Muscle of back (tissue), 3 donors: ENCODE measurements at regions not wholly inside any gene's neighbourhood (a gene's known extent, or its start where the extent isn't known, plus 50 kb on each side); places are given as distances from the start of the nearest gene placed in this dataset.

Source experiments
- DNase-seq, 3 donors: peaks; one replicate each; pipeline versions ENCODE4 v3.0.0 to v3.0.0-alpha.2; 2013

DNA sequence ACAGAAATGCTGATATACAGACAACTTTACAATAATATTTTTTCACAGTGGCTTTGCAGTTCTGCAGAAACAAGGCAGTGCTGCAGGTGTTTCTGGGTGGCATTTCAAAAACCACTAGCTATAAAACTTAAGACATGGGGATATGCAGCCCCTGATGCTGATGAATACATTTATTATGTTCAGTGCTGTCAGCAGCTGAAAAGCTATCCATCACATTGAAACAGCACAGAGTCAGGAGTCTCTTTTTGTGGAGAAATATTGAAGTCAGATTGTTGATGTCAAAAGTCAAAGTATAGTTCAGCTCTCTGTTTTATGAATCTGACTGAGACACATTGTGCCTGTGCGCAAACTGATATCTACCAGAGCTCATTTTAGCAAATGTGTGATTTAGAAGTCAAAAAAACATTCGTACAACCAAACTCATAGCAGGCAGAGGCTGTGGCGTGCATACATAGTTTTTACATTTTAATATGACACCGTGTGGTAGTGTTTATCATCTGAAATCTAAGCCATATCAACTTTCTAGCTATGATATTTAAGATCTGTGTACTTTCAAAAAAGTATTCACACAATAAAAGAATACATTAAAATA, 467.6 kb downstream of the PRKD1 start:
- no peak for DNase-seq

DNA sequence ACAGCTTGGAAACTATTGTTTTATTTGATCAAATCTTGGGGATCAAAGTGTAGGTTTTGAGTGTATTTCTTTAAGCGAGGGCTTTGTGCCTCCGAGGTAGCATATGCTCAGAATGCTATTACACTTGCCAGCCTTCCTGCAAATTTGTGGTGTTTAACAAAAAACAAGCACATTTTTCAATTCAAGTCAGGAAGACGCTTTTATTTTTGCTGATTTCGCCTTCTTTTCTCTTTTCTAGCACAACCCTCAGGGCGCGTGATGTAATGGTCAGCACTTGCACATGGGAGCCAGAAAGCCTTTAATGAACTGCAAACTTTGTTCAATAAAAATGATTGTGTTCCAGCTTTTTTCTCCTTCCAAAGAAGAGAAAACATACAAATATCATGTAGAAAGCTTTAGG, 466.5 kb downstream of the PRKD1 start:
- no peak for DNase-seq

DNA sequence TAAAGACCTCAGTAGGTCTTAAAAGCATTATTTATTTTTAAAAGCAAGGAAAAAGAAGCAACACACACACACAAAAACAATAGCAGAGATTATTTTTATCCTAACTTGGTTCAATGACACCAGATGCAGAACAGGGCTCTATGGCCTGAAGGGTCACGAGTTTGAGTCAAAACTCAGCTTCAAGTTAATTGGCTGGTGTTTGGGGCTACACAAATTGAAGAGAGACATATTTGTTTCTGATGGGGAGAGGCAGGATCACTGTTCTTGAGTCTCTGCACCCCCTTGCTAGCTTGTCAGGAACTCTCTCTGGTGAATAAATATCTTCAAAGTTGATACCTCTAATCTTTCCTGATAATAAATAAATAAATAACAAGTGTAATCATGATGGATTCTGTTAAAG, 466.1 kb downstream of the PRKD1 start:
- DNase-seq, result no peak

DNA sequence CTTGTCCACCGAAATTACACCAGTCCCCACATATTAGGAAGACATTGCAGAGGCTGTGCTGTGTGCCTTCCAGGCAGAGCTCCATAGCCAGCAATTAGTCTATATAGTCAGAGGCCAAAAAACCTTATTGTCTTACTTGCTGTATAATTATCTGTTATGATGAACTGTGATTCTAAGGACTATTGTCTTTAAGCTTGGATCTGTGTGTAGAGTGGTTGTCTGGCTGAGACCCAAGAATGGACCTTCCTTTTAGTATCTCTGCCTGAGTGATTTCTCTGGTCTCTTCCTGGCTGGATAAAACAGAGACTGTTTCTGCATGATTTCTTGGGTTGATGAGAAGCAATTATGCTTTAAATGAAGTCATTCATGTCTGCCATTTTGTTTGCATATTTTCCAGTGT, 465.3 kb downstream of the PRKD1 start:
- no peak for DNase-seq

DNA sequence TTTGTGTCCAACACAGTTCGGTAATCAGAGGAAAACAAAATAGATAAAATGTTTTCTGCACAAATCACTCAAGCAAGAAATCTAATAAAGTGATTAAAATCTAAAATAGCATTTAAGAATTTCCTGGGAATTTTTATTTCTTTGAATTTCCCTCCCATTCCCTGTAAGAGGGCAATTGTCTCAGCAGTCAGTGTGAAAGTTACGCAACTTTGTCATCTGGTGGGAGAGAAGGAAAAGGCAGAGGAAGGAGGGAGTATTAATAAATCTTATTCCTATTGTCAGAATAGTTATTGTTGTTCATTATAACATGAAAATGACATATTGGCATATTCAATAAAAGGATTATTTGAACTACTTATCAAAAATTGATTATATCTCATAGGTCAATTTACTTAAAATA, 464.9 kb downstream of the PRKD1 start:
- DNase-seq, result no peak

DNA sequence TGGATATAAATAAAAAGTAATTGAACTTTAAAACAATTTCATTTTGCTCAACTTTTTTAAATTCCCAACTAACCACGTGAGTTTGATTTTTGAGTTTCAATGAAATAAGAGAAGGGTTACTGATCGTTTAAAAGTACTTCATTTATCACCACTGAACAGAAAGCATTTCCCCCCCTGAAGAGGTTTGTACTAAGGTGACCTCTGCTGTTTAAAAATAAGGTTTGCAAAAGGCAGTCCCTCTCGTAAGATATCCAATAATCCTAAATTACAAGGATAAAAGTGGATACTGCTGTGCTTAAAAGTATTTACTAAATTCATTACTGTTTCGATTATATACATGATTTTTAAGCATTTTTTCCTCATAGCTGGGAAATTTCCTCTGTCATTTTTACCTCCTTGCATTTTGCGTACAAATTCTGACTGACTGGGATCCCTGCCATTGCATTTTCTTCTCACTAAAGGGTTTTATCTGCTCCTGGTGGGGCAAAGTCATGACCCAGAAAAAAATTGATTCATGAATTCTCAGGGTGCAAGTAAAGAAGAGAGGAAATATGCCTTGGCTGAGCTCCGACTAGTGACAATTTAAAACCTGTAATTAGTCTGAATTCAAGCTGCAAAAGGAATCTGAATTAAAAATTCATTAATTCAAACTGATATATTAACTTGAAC, 463.8 kb downstream of the PRKD1 start:
- DNase-seq, result no peak

DNA sequence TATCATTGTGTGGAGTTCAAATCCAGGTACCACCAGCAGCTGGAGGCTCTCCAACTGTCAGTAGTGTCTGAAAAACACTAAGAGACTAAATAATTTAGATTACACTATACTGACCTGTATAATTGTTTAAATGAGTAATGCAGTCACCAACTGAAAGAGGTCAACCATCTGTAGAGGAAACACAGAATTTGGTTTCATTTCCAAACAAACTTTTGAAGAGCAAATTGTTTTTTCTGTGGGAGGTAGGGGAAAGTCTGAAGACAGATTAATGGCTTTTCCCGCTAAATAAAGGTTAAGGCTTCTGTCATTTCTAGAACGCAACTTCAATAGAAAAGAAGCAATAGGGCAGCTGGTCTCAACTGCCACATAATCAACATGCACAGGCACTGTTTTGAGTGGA, 462.6 kb downstream of the PRKD1 start:
- DNase-seq, result no peak

DNA sequence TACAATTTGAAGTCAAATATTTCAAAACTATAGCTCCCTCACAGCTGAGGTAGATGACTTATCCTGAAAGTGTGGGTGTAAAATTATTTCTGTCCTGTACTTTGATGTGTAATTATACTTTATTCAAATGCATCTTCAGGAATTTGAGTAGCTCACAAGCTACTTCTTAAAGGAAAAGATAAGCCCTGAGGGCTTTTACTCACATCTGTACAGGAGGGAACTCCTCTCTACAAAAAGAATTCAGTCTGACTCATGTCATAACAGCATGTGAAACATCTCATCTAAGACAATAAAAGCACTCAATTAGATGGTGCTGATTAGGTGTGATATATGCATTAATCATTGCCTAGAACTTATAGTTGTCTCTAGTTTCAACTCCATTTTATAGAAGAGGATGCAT, 452.0 kb downstream of the PRKD1 start:
- DNase-seq, result no peak

DNA sequence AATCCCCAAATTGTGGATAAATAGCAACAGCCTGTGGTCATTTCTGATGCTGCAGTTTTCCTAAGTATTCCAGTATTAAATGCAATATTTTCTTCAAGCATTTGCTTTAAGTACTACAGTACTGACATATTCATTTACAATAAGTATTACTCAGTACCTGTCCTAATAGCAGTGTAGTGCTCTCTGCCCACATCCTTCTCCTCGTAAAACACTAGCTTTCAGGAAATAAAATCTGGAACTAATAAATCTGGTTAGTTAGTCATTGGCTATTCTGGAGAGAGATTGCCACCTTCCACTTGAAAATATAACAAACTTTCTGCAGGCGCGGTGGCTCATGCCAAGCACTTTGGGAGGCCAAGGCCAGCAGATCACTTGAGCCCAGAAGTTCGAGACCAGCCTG, 441.5 kb downstream of the PRKD1 start:
- no peak for DNase-seq

DNA sequence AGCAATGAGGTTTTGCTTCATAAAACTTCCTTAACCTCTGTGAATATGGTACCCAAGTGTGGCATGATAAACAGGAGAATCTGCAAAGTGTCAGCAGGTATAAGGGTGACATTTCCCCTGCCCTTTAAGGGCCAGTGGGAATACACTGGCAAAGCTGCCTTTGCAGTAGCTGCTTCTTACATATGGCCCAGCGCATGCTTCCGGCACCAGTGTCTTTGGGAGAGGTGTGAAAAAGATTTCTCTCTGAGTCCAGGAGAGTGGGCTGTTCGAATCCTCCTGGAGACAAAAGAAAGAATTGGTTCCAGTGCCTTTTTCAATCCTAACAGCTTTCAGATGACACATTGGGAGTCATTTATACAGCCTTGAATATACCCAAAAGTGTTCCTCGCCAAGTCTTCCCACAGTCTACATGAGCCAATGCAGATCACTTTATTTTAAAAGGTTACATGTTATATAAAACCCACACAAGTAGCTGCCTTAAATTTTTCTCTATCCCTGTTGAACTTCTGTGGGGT, 437.7 kb downstream of the PRKD1 start:
- no peak for DNase-seq

DNA sequence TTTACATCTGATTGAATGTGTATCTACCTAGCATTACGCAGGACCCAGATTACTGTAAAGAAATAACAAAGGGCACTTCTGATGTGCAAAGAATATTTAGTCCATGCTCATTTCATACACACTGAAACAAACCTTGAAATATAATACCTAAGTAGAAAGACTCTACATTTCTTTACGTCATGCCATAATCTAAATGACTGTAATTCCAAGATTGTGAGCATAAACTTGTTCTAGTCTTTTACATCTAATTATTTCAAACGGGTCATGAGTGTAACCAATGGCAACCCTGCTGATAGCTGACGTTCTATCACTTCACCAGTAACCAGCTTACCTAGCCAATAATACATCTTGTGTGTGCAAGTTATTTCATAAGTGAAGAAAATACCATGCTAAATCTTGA, 433.8 kb downstream of the PRKD1 start:
- no peak for DNase-seq

DNA sequence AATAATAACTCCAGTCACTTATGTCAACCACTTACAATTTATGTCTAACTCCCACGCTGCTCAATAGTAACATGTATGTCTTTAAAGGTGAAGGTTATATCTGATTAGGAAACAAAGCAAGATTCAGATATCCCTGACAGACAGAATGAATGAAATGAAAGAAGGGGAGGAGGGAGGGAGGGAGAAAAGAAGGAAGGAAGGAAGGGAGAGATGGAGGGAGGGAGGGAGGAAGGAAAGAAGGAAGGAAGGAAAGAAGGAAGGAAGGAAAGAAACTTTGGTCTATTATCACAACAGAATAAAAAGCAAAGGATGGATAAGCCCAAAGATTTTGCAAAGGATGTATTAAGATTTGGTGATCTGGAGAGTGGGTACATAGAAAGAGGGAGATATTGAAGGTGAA, 433.3 kb downstream of the PRKD1 start:
- no peak for DNase-seq

DNA sequence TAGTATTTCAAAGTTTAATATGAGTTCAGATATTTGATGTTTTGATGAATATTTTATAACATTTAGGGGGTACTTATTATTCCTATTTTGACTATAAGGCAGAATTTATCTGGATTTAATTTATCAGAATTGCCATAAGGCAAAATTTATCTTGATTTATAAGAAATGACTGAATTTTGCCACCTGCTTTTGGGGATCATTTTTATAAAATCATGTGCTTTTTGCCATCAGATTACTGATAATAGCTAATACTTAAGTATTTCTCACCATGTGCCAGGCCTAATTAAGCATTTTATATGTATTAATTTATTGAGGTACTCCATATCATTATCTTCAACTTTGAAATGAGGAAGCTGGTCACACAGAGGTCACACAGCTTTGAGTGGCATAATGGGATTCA, 423.7 kb downstream of the PRKD1 start:
- DNase-seq, result no peak

DNA sequence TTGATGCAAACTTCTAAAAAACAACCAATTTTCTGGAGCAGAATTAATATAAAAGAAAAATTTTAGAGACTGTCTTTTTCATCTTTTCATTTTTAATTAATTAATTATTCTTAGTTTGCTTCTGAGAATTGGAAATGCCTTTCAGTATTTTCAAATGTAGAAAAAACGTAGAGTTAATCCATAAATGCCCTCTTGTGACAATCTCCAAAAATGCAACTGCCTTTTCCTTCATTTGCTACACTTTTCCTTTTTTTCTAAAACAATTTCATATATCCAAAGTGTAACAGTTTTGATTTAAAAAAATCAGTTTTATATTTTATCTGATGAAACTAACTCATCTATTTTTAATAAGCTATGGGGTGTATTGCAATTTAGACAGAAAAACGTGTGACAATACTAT, 409.3 kb downstream of the PRKD1 start:
- no peak for DNase-seq

DNA sequence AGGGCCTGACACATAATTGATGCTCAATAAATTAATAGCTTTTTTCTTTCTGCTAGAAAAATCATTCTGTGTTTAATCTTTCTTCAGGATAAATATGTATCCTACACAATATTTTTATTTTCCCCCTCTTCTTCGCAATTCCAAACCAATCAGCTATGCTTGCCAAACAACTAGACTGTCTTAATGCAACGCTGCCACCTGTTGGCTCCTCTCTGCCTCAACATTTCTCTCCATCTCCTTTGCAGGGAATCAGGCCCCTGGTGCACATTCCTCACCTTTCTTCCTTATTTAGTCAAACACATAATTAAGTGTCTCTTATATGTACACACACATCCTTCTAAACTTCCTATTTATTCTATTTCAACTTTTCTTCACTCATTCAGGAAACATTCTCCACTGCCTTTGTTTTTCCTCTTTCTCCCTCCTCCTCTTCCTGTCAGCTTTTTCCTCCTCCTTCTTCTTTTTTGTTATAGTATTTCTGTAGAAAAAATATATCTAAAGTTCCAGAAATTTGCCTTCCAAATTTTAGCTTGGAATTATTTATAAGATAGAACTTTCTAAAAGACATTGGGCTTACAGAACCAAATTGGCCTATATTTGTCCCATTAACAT, 406.0 kb downstream of the PRKD1 start:
- DNase-seq, result no peak
